ENCODE measurements at regions not wholly inside any gene's neighbourhood (a gene's known extent, or its start where the extent isn't known, plus 50 kb on each side); places are given as distances from the start of the nearest gene placed in this dataset.

DNA sequence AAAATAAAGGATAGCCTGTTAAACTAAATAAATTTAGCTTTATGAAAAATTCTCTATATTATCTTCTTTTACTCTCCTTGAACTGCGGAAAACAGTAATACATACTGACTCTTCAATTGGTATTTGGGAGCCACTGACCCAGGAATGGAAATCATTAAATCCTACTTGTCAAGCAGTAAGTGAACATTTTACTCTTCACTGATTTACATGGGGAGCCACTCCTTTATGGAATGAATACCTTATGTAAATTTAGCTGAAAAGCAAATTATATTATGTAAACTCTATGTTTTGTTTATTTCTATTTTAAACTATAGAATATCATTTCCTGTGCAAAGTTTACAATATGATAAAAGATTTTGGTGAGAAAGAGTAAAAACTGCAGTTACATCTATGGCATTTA, 85.2 kb downstream of the STRADB start:
- TF ChIP-seq, protein P1, sequence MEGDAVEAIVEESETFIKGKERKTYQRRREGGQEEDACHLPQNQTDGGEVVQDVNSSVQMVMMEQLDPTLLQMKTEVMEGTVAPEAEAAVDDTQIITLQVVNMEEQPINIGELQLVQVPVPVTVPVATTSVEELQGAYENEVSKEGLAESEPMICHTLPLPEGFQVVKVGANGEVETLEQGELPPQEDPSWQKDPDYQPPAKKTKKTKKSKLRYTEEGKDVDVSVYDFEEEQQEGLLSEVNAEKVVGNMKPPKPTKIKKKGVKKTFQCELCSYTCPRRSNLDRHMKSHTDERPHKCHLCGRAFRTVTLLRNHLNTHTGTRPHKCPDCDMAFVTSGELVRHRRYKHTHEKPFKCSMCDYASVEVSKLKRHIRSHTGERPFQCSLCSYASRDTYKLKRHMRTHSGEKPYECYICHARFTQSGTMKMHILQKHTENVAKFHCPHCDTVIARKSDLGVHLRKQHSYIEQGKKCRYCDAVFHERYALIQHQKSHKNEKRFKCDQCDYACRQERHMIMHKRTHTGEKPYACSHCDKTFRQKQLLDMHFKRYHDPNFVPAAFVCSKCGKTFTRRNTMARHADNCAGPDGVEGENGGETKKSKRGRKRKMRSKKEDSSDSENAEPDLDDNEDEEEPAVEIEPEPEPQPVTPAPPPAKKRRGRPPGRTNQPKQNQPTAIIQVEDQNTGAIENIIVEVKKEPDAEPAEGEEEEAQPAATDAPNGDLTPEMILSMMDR (IDR thresholded peaks at IDR 0.05), result no peak
- no peak for TF ChIP-seq POLR2A (IDR thresholded peaks at IDR 0.05)
